HepG2 (cell line): ENCODE measurements at regions not wholly inside any gene's neighbourhood (a gene's known extent, or its start where the extent isn't known, plus 50 kb on each side); places are given as distances from the start of the nearest gene placed in this dataset.
A peak's percentile ranks its signal among the peaks of the same experiment; 100 is the strongest.

Experiments used
- ATAC-seq: fragments of 200-7000 bp; cut with Tn5 transposase; 3 replicates; pipeline ENCODE4 v1.9.1; 2020; ENCODE audit warnings: mild to moderate bottlenecking, moderate library complexity
- BruUV-seq: library from RNA; stranded (reverse); fragments of 400-500 nt; replicated peaks from 2 replicates; lab custom pipeline; 2021; lab: Mats Ljungman, UMichigan
- CTCF ChIA-PET: fragments of 300-600 bp; formaldehyde crosslinking; extraction: SDS; loops from one replicate; lab custom pipeline; 2021; ENCODE audit warnings: low total read pairs, inconsistent platforms, low intra/inter-chr PET ratio; lab: Yijun Ruan, JAX
- POLR2A ChIA-PET: fragments of 350-600 bp; sonication (Branson Sonifier 250); formaldehyde crosslinking; loops from one replicate; lab custom pipeline; 2020; ENCODE audit warnings: antibody characterized with exemption, inconsistent platforms; lab: Yijun Ruan, JAX
- DNase-seq: peaks from one replicate; pipeline ENCODE4 v3.0.0-alpha.2; 2015; ENCODE audit warnings: low spot score
- FAIRE-seq: peaks from 3 replicates; lab custom pipeline; 2011; peaks lifted over from hg19 to GRCh38; lab: Jason Lieb, UNC
- H2AFZ ChIP-seq: one replicate; pipeline ENCODE4 v1.6.1; 2011; ENCODE audit warnings: low read length, inconsistent platforms
- H3K27ac ChIP-seq: fragments of 300-600 bp; 3 replicates; pipeline ENCODE4 v1.8.0; 2011; ENCODE audit warnings: mixed run types, mild to moderate bottlenecking, mixed read lengths, low read length, inconsistent platforms; ENCODE audit not compliant: insufficient read depth; ENCODE audit errors: extremely low read length
- H3K27me3 ChIP-seq, 2 experiments: fragments of 200-600 bp in 1 of 2; 2 replicates in 1 of 2; 3 replicates in 1 of 2; pipeline versions ENCODE4 v1.6.0 to v1.8.0; 2011; ENCODE audit warnings: low read length in 2 of 2, mild to moderate bottlenecking in 2 of 2, moderate library complexity in 2 of 2, inconsistent platforms in 1 of 2; ENCODE audit not compliant: insufficient read depth in 2 of 2, control insufficient read depth in 1 of 2
- H3K36me3 ChIP-seq, 2 experiments: fragments of 200-600 bp in 1 of 2; replicated peaks in 1 of 2; 2 replicates in 1 of 2; 3 replicates in 1 of 2; pipeline versions ENCODE4 v1.5.1 to v1.8.0; 2011; ENCODE audit warnings: low read length in 2 of 2, inconsistent platforms in 1 of 2; ENCODE audit not compliant: insufficient read depth in 2 of 2, control insufficient read depth in 1 of 2
- H3K4me1 ChIP-seq: 2 replicates; pipeline ENCODE4 v1.5.1; 2012; ENCODE audit warnings: low read length, inconsistent platforms; ENCODE audit not compliant: insufficient read depth
- H3K4me2 ChIP-seq: 2 replicates; pipeline ENCODE4 v1.6.0; 2011; ENCODE audit warnings: low read depth, low read length, inconsistent platforms
- H3K4me3 ChIP-seq, 3 experiments: fragments of 200-600 bp in 1 of 3; sonication (generic), shearing (Covaris generic) in 1 of 3; replicated peaks in 1 of 3; 2 replicates each; pipeline ENCODE4 v1.5.1; 2011 to 2016; ENCODE audit warnings: low read length in 3 of 3, inconsistent platforms in 2 of 3, low read depth in 2 of 3, mild to moderate bottlenecking in 2 of 3, control low read depth in 1 of 3, mixed read lengths in 1 of 3; ENCODE audit not compliant: insufficient read depth in 1 of 3
- H3K79me2 ChIP-seq: one replicate; pipeline ENCODE4 v1.6.1; 2011; ENCODE audit warnings: low read length, inconsistent platforms; ENCODE audit not compliant: insufficient read depth
- H3K9ac ChIP-seq: 2 replicates; pipeline ENCODE4 v1.6.0; 2011; ENCODE audit warnings: mild to moderate bottlenecking, low read depth, low read length, inconsistent platforms; ENCODE audit not compliant: insufficient read depth
- H3K9me3 ChIP-seq: 2 replicates; pipeline ENCODE4 v1.5.1; 2012; ENCODE audit warnings: mild to moderate bottlenecking, low read length
- H4K20me1 ChIP-seq: 2 replicates; pipeline ENCODE4 v1.6.0; 2011; ENCODE audit warnings: inconsistent platforms, mild to moderate bottlenecking, low read length, moderate library complexity; ENCODE audit not compliant: insufficient read depth
- CTCF ChIP-seq: sonication (generic); formaldehyde crosslinking; IDR thresholded peaks from 2 replicates; pipeline ENCODE4 v1.5.0; 2020; ENCODE audit warnings: mild to moderate bottlenecking, missing genetic modification reagents, moderate library complexity
- EHMT2 ChIP-seq: fragments of 200-600 bp; sonication (generic); IDR thresholded peaks from 2 replicates; pipeline ENCODE4 v1.7.0; 2017; ENCODE audit warnings: antibody characterized with exemption, low read depth, low read length, borderline replicate concordance
- ELF4 ChIP-seq: sonication (generic); formaldehyde crosslinking; IDR thresholded peaks from 2 replicates; pipeline ENCODE4 v1.5.0; 2020; ENCODE audit warnings: missing genetic modification reagents, mild to moderate bottlenecking, moderate library complexity, borderline replicate concordance
- GZF1 ChIP-seq: sonication (generic); formaldehyde crosslinking; IDR thresholded peaks from 2 replicates; pipeline ENCODE4 v1.5.1; 2020; ENCODE audit warnings: mild to moderate bottlenecking, missing genetic modification reagents
- HIVEP1 ChIP-seq: sonication (generic); formaldehyde crosslinking; IDR thresholded peaks from 2 replicates; pipeline ENCODE4 v1.4.0; 2020; ENCODE audit warnings: mild to moderate bottlenecking, missing genetic modification reagents
- HNRNPK ChIP-seq: fragments of 200-400 bp; formaldehyde crosslinking; IDR thresholded peaks from 2 replicates; pipeline ENCODE4 v1.6.1; 2018; ENCODE audit warnings: low read length, low read depth, moderate library complexity, mild to moderate bottlenecking; ENCODE audit not compliant: poor library complexity, severe bottlenecking
- HOXA5 ChIP-seq: sonication (generic); formaldehyde crosslinking; IDR thresholded peaks from 2 replicates; pipeline ENCODE4 v1.4.0; 2020; ENCODE audit warnings: missing genetic modification reagents
- NCOA1 ChIP-seq: sonication (generic); formaldehyde crosslinking; IDR thresholded peaks from 2 replicates; pipeline ENCODE4 v1.9.0; 2021; ENCODE audit warnings: missing genetic modification reagents
- NFE2 ChIP-seq: sonication (generic); formaldehyde crosslinking; IDR thresholded peaks from 2 replicates; pipeline ENCODE4 v1.4.0; 2020; ENCODE audit warnings: missing genetic modification reagents
- POGZ ChIP-seq: sonication (generic); formaldehyde crosslinking; IDR thresholded peaks from 2 replicates; pipeline ENCODE4 v1.4.0; 2020; ENCODE audit warnings: mild to moderate bottlenecking, missing genetic modification reagents
- SIX1 ChIP-seq: sonication (generic); formaldehyde crosslinking; IDR thresholded peaks from 2 replicates; pipeline ENCODE4 v1.4.0; 2020; ENCODE audit warnings: missing genetic modification reagents, borderline replicate concordance
- TOPORS ChIP-seq: sonication (generic); formaldehyde crosslinking; IDR thresholded peaks from 2 replicates; pipeline ENCODE4 v1.8.0; 2023; ENCODE audit warnings: mild to moderate bottlenecking, missing genetic modification reagents
- ZMYM4 ChIP-seq: sonication (generic); formaldehyde crosslinking; IDR thresholded peaks from 2 replicates; pipeline ENCODE4 v1.8.1; 2023; ENCODE audit warnings: mild to moderate bottlenecking, missing genetic modification reagents
- ZNF180 ChIP-seq: sonication (generic); formaldehyde crosslinking; IDR thresholded peaks from 2 replicates; pipeline ENCODE4 v1.4.0; 2020; ENCODE audit warnings: low read depth, missing genetic modification reagents, borderline replicate concordance
- ZNF205 ChIP-seq: IDR thresholded peaks from 2 replicates; pipeline ENCODE4 v1.6.1; 2018; ENCODE audit warnings: missing biosample characterization, missing genetic modification reagents
- ZNF292 ChIP-seq: sonication (generic); formaldehyde crosslinking; IDR thresholded peaks from 2 replicates; pipeline ENCODE4 v1.8.1; 2022; ENCODE audit warnings: mild to moderate bottlenecking, low read depth, missing genetic modification reagents, borderline replicate concordance
- ZNF460 ChIP-seq: sonication (generic); formaldehyde crosslinking; IDR thresholded peaks from 2 replicates; pipeline ENCODE4 v1.5.1; 2020; ENCODE audit warnings: missing genetic modification reagents, mild to moderate bottlenecking, borderline replicate concordance
- ZNF549 ChIP-seq: sonication (generic); formaldehyde crosslinking; IDR thresholded peaks from 2 replicates; pipeline ENCODE4 v1.5.0; 2020; ENCODE audit warnings: missing genetic modification reagents
- ZNF574 ChIP-seq: sonication (generic); formaldehyde crosslinking; IDR thresholded peaks from 2 replicates; pipeline ENCODE4 v1.4.0; 2020; ENCODE audit warnings: missing genetic modification reagents
- ZNF644 ChIP-seq: IDR thresholded peaks from 2 replicates; pipeline ENCODE4 v1.6.1; 2016; ENCODE audit warnings: low read depth
- ZNF713 ChIP-seq: sonication (generic); formaldehyde crosslinking; IDR thresholded peaks from 2 replicates; pipeline ENCODE4 v1.4.0; 2020; ENCODE audit warnings: mild to moderate bottlenecking, missing genetic modification reagents
- ZNF75D ChIP-seq: sonication (generic); formaldehyde crosslinking; IDR thresholded peaks from 2 replicates; pipeline ENCODE4 v1.8.1; 2023; ENCODE audit warnings: missing genetic modification reagents, mild to moderate bottlenecking, borderline replicate concordance
- ZNF83 ChIP-seq: sonication (generic); formaldehyde crosslinking; IDR thresholded peaks from 2 replicates; pipeline ENCODE4 v1.4.0; 2020; ENCODE audit warnings: missing genetic modification reagents, mild to moderate bottlenecking, borderline replicate concordance
- WGBS: methylation state at CpG from one replicate; pipeline ENCODE4 v1.1.6; 2017; ENCODE audit warnings: low lambda C conversion rate; 5-methylcytosine and 5-hydroxymethylcytosine counted together
- in situ Hi-C: cut with HindIII; loops from 2 replicates; pipeline ENCODE4 v1.10.0; 2017; ENCODE audit warnings: low pct_unique_long_range_greater_than_20kb; ENCODE audit not compliant: extremely low pct_ligation_motif_present
- intact Hi-C: fragments of 100-400 bp; cut with micrococcal nuclease; formaldehyde crosslinking; loops from one replicate; pipeline ENCODE4 v1.10.0; 2022; ENCODE audit not compliant: unreplicated experiment

- in situ Hi-C loops (no loop called here), intact Hi-C loops (loop anchor here (10.0 kb wide), 1 partner anchor 198 kb away; no protein-coding TSS in a partner anchor)
- ChIA-PET CTCF (no interaction called here), POLR2A (no interaction called here)
- BruUV-seq, result no TSS peak
- no peak for ATAC-seq
- no peak for DNase-seq
- TF ChIP-seq ZNF713, result no peak
- TF ChIP-seq ZNF644 (CRISPR knock-in tag), result 0 out of 2 replicates have a peak, but pooled peaks have one; percentile 13
- no peak for TF ChIP-seq GZF1 (CRISPR knock-in tag)
- no peak for TF ChIP-seq ZNF75D
- 0 out of 2 replicates have a peak, but pooled peaks have one; percentile 29 for TF ChIP-seq ZMYM4 (CRISPR knock-in tag)
- no peak for TF ChIP-seq HOXA5 (CRISPR knock-in tag)
- TF ChIP-seq ZNF205, result no peak
- no peak for TF ChIP-seq ZNF180
- TF ChIP-seq NFE2 (CRISPR knock-in tag), result no peak
- TF ChIP-seq ZNF292, result no peak
- peak; percentile 98 for TF ChIP-seq ZNF574
- no peak for TF ChIP-seq ELF4
- no peak for TF ChIP-seq ZNF83 (CRISPR knock-in tag)
- TF ChIP-seq SIX1 (CRISPR knock-in tag), result no peak
- peak; percentile 46 for TF ChIP-seq EHMT2
- TF ChIP-seq CTCF (CRISPR knock-in tag), result peak; percentile 34
- no peak for TF ChIP-seq TOPORS
- TF ChIP-seq HNRNPK, result no peak
- TF ChIP-seq POGZ, result 0 out of 2 replicates have a peak, but pooled peaks have one; percentile 32
- TF ChIP-seq ZNF460 (CRISPR knock-in tag), result no peak
- TF ChIP-seq ZNF549 (CRISPR knock-in tag), result no peak
- TF ChIP-seq NCOA1 (CRISPR knock-in tag), result no peak
- TF ChIP-seq HIVEP1 (CRISPR knock-in tag), result no peak
- H3K9me3 ChIP-seq, result no peaks in the 10 kb centered on the region
- no peak overlapping the region for H3K4me3 ChIP-seq
- WGBS, result 24% methylated on average over 3 of the region's 5 CpGs
- H3K4me1 ChIP-seq, result peaks cover 24% of the 10 kb centered on the region
- H4K20me1 ChIP-seq, result no peaks in the 10 kb centered on the region
- no peaks in the 10 kb centered on the region for H3K79me2 ChIP-seq
- H3K36me3 ChIP-seq, result no peaks in the 10 kb centered on the region
- FAIRE-seq, result no peak
- H3K9ac ChIP-seq, result no peak overlapping the region
- H3K27ac ChIP-seq, result no peak overlapping the region
- H3K27me3 ChIP-seq, result peaks cover 0 to 24% of the 10 kb centered on the region in 2 experiments; a peak in 2 of 5 replicates
- H3K4me2 ChIP-seq, result no peak overlapping the region
- no peak overlapping the region for H2AFZ ChIP-seq
Observed at GRCh38 chr10:46223064-46223480, 63.7 kb upstream of the ANTXRL start.
